ENCODE measurements at regions not wholly inside any gene's neighbourhood (a gene's known extent, or its start where the extent isn't known, plus 50 kb on each side); places are given as distances from the start of the nearest gene placed in this dataset.

DNA sequence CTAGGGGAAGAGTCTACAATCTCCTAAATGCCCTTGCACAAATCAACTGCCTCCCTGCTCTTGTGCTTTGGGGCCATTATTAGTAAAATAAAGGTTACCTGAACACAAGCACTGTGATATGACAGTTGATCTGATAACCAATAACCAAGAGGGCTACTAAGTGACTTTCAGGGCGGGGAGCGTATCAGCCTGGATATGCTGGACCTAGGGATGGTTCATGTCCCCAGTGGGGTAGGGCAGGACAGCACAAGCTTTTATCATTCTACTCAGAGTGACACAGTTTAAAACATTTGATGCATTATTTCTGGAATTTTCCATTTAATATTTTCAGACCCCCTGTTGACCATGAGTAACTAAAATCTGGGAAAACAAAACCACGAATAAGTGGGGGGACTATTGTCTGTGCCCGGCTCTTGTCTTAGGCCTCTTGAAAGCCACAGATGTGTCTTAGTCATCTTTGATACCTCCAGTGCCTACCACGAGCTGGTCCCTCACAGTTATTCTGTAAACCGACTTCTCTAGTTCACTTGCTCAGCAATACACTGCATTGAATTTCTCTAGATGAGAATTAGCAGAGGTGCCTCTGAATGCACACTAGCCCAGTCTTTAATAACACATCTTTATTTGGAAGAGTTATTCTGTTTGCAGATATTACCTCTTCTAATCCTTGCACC, 94.6 kb upstream of the DHX40 start:
- TF ChIP-seq, protein P1, sequence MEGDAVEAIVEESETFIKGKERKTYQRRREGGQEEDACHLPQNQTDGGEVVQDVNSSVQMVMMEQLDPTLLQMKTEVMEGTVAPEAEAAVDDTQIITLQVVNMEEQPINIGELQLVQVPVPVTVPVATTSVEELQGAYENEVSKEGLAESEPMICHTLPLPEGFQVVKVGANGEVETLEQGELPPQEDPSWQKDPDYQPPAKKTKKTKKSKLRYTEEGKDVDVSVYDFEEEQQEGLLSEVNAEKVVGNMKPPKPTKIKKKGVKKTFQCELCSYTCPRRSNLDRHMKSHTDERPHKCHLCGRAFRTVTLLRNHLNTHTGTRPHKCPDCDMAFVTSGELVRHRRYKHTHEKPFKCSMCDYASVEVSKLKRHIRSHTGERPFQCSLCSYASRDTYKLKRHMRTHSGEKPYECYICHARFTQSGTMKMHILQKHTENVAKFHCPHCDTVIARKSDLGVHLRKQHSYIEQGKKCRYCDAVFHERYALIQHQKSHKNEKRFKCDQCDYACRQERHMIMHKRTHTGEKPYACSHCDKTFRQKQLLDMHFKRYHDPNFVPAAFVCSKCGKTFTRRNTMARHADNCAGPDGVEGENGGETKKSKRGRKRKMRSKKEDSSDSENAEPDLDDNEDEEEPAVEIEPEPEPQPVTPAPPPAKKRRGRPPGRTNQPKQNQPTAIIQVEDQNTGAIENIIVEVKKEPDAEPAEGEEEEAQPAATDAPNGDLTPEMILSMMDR (conservative IDR thresholded peaks at IDR 0.05; ENCODE audit: low read depth in 2 of 2), result no peak
- TF ChIP-seq JUNB (IDR thresholded peaks at IDR 0.05; ENCODE audit: unreplicated experiment), result no peak
- no peak for TF ChIP-seq ETS1 (IDR thresholded peaks at IDR 0.05)
- no peak for TF ChIP-seq POLR2AphosphoS5 (IDR thresholded peaks at IDR 0.05; ENCODE audit: low read depth)
- TF ChIP-seq EZH2phosphoT487 (IDR thresholded peaks at IDR 0.05; ENCODE audit: unreplicated experiment), result no peak
- no peak for TF ChIP-seq CREB1 (CRISPR knock-in tag; IDR thresholded peaks at IDR 0.05; ENCODE audit: low read depth)
- no peak for TF ChIP-seq STAT1 (IDR thresholded peaks at IDR 0.05; ENCODE audit: unreplicated experiment)
- TF ChIP-seq EZH2 (IDR thresholded peaks at IDR 0.05; ENCODE audit: low read depth, unreplicated experiment), result no peak
